OCI-LY1 (cell line): ENCODE measurements at regions not wholly inside any gene's neighbourhood (a gene's known extent, or its start where the extent isn't known, plus 50 kb on each side); places are given as distances from the start of the nearest gene placed in this dataset.
"Not testable (repeated sequence)": the region's sequence is repeated elsewhere in the genome, so short reads cannot be mapped to it uniquely, and the experiment has no call there.

Experiments
- H2AFZ ChIP-seq: fragments of 200-600 bp; sonication (generic), shearing (Covaris generic); 2 replicates; pipeline ENCODE4 v1.6.0; 2014; ENCODE audit warnings: antibody characterized with exemption, mild to moderate bottlenecking, low read length
- H3F3A ChIP-seq: fragments of 200-600 bp; sonication (generic), shearing (Covaris generic); 2 replicates; pipeline ENCODE4 v1.6.0; 2014; ENCODE audit warnings: mild to moderate bottlenecking, antibody characterized with exemption, low read length, moderate library complexity; ENCODE audit not compliant: insufficient read depth
- H3K27ac ChIP-seq: fragments of 200-600 bp; sonication (generic); 2 replicates; pipeline ENCODE4 v1.5.1; 2014; ENCODE audit warnings: low read length, mixed run types, mild to moderate bottlenecking, low read depth; ENCODE audit not compliant: poor library complexity, severe bottlenecking
- H3K27me3 ChIP-seq: fragments of 200-600 bp; sonication (generic); 2 replicates; pipeline ENCODE4 v1.6.0; 2014; ENCODE audit warnings: antibody characterized with exemption, mild to moderate bottlenecking, low read length, moderate library complexity; ENCODE audit not compliant: insufficient read depth
- H3K36me3 ChIP-seq: fragments of 200-600 bp; sonication (generic); 2 replicates; pipeline ENCODE4 v1.6.1; 2014; ENCODE audit warnings: mild to moderate bottlenecking, antibody characterized with exemption, low read length, moderate library complexity, mixed read lengths; ENCODE audit not compliant: insufficient read depth
- H3K4me1 ChIP-seq: fragments of 200-600 bp; sonication (generic); 2 replicates; pipeline ENCODE4 v1.5.1; 2014; ENCODE audit warnings: mild to moderate bottlenecking, low read length, moderate library complexity; ENCODE audit not compliant: insufficient read depth, severe bottlenecking
- H3K4me2 ChIP-seq: fragments of 200-600 bp; sonication (generic), shearing (Covaris generic); 2 replicates; pipeline ENCODE4 v1.6.1; 2014; ENCODE audit warnings: low read length
- H3K4me3 ChIP-seq: fragments of 200-600 bp; sonication (generic); 2 replicates; pipeline ENCODE4 v1.5.1; 2014; ENCODE audit warnings: low read length, low read depth, mild to moderate bottlenecking, mixed read lengths; ENCODE audit not compliant: poor library complexity, severe bottlenecking
- H3K79me2 ChIP-seq: fragments of 200-600 bp; shearing (Covaris generic); 2 replicates; pipeline ENCODE4 v1.6.1; 2016; ENCODE audit warnings: mixed run types, low read length, mixed read lengths; ENCODE audit not compliant: insufficient read depth
- H3K9ac ChIP-seq: fragments of 200-600 bp; sonication (generic), shearing (Covaris generic); 2 replicates; pipeline ENCODE4 v1.6.1; 2014; ENCODE audit warnings: mild to moderate bottlenecking, low read length, mixed read lengths
- H3K9me2 ChIP-seq: fragments of 200-600 bp; sonication (generic), shearing (Covaris generic); 2 replicates; pipeline ENCODE4 v1.6.1; 2014; ENCODE audit warnings: low read depth, mild to moderate bottlenecking, low read length, mixed read lengths
- H3K9me3 ChIP-seq: fragments of 200-600 bp; shearing (Covaris generic); 2 replicates; pipeline ENCODE4 v1.6.1; 2014; ENCODE audit warnings: low read length, mixed read lengths
- H4K20me1 ChIP-seq: fragments of 200-600 bp; sonication (generic), shearing (Covaris generic); 2 replicates; pipeline ENCODE4 v1.6.0; 2016; ENCODE audit warnings: mild to moderate bottlenecking, low read length; ENCODE audit not compliant: insufficient read depth
- CTCF ChIP-seq: fragments of 200-600 bp; sonication (generic), shearing (Covaris generic); IDR thresholded peaks from 2 replicates; pipeline ENCODE4 v1.5.1; 2017; ENCODE audit warnings: mild to moderate bottlenecking, antibody characterized with exemption, low read length, moderate library complexity, mixed read lengths
- EZH2 ChIP-seq: fragments of 200-600 bp; sonication (generic), shearing (Covaris generic); IDR thresholded peaks from 2 replicates; pipeline ENCODE4 v1.8.0; 2017; ENCODE audit warnings: borderline replicate concordance, mixed run types, mild to moderate bottlenecking, antibody characterized with exemption, low read length, moderate library complexity, mixed read lengths

DNA sequence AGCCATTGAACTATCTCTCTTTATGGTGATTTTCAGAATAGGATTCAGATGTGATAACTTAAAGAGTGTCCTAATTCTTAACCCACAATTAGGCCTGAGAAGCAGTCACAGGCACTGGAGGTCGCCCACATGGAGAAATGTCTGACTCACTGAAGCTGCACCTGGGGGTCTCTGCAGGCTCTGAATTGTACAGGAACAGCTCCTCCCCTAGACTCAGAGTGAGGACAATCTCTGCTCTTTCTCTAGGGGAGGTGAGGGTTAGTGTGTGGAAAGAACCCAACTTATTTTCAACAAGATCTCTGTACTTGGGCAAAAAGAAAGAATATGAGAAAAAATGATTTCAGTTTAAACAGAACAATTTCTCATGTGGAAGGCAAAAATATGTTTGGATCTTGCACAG is 1124.6 kb downstream of the TMEM121 start:
- no peak overlapping the region for H3K4me3 ChIP-seq
- no peak overlapping the region for H3K9ac ChIP-seq
- H3K36me3 ChIP-seq = no peaks in the 10 kb centered on the region
- H4K20me1 ChIP-seq = no peaks in the 10 kb centered on the region
- H3F3A ChIP-seq = no peaks in the 10 kb centered on the region
- peaks cover 4% of the 10 kb centered on the region; the same call in 1 of the 2 replicates for H3K9me3 ChIP-seq
- H3K27ac ChIP-seq = no peak overlapping the region
- H3K9me2 ChIP-seq = no peaks in the 10 kb centered on the region
- H3K4me1 ChIP-seq = no peaks in the 10 kb centered on the region
- TF ChIP-seq CTCF (no peak), EZH2 (no peak)
- peaks cover 5% of the 10 kb centered on the region; the same call in 1 of the 2 replicates for H3K27me3 ChIP-seq
- no peak overlapping the region for H2AFZ ChIP-seq
- no peaks in the 10 kb centered on the region for H3K79me2 ChIP-seq
- no peak overlapping the region for H3K4me2 ChIP-seq

DNA sequence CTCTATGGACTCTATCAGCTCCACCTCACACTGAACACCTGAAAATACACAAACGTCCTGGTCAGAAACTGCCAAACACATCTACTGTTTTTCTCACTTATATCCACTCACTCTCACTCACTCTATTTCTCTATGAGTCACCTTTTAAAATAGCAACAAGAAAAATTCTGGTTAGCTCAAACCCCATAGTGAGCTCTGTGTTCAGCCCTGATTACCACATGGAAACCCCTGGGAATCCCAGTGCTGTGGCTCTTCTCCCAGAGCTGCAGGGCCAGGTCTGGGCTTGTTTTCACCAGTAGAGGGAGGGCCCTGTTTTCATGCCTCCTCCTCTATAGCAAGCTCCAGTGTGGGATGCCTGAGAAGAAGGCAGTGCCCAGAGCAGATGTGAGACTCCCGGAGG is 1126.1 kb downstream of the TMEM121 start:
- no peaks in the 10 kb centered on the region for H4K20me1 ChIP-seq
- H3K9ac ChIP-seq = no peak overlapping the region
- no peaks in the 10 kb centered on the region for H3K4me1 ChIP-seq

DNA sequence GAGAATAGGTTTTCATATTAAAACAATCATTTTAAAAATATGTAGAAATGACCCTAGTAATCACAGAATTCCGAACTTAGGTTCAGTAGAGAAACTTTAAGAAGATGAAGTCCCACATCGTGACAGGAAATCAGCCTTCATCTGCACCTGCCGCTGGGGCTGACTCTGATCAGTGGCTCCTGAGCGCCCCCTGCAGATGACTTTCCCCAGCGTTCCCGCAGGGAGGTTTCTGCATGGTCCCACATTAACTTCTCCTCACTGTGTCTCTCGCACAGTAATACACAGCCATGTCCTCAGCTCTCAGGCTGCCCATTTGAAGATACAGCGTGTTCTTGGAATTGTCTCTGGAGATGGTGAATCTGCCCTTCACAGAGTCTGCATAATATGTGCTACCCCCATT is 1131.1 kb downstream of the TMEM121 start:
- Histone ChIP-seq H3K9me2 (no peaks in the 10 kb centered on the region), H3K4me2 (no peak overlapping the region), H4K20me1 (no peaks in the 10 kb centered on the region), H3K4me1 (no peaks in the 10 kb centered on the region), H3K27ac (no peak overlapping the region), H3K9ac (no peak overlapping the region), H3K9me3 (peaks cover 17% of the 10 kb centered on the region; the same call in 1 of the 2 replicates), H3K79me2 (no peaks in the 10 kb centered on the region), H3K27me3 (peaks cover 3% of the 10 kb centered on the region; the same call in 1 of the 2 replicates), H3K4me3 (no peak overlapping the region), H2AFZ (no peak overlapping the region), H3F3A (no peaks in the 10 kb centered on the region), H3K36me3 (no peaks in the 10 kb centered on the region; the same call in 1 of the 2 replicates)
- TF ChIP-seq EZH2 (no peak), CTCF (peak; percentile 56)

More for the DNA sequence above, 1126.1 kb downstream of the TMEM121 start:
- no peak overlapping the region for H3K4me3 ChIP-seq
- H3F3A ChIP-seq = no peaks in the 10 kb centered on the region
- H3K4me2 ChIP-seq = no peak overlapping the region
- no peak for TF ChIP-seq CTCF
- TF ChIP-seq EZH2 = no peak
- peaks cover 8% of the 10 kb centered on the region; the same call in 1 of the 2 replicates for H3K27me3 ChIP-seq
- no peaks in the 10 kb centered on the region for H3K79me2 ChIP-seq
- no peak overlapping the region for H2AFZ ChIP-seq
- peaks cover 13% of the 10 kb centered on the region; the same call in 1 of the 2 replicates for H3K9me3 ChIP-seq
- H3K9me2 ChIP-seq = no peaks in the 10 kb centered on the region
- H3K36me3 ChIP-seq = no peaks in the 10 kb centered on the region; the same call in 1 of the 2 replicates
- H3K27ac ChIP-seq = no peak overlapping the region

DNA sequence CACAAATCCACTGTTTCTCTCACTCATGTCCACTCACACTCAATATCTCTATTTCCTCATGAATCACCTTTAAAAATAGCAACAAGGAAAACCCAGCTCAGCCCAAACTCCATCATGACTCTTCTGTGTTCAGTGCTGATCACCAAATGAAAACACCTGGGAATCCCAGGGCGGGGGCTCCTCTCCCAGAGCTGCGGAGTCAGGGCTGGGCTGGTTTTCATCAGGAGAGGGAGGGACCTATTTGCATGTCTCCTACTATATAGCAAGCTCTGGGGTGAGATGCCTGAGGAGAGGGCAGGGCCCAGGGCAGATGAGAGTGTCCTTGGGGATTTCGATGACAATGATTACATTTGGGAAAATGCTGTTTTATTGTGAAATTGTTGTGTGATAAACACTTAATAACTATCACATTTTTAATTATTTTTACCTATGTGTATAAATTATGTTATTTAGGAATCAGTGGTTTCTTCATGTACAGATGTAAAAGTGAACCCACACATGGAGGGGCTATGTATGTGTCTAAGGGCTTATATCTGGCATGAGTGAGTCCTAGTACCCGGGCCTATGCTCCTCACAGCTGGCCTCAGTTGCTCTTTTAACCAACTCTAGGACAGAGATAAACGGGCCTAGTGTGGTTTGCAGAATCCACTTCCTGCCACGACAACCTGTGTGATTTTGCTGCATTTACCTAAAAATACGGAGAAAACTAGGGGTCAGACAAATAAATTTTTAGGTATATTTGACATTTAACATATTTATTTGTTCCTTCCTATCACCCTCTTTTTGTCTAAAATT is 1131.9 kb downstream of the TMEM121 start:
- not testable (repeated sequence) for H3K27ac ChIP-seq, H3K9me2 ChIP-seq, H3K27me3 ChIP-seq, H3K4me3 ChIP-seq, H4K20me1 ChIP-seq, H2AFZ ChIP-seq, H3K79me2 ChIP-seq, H3K9ac ChIP-seq, H3K4me2 ChIP-seq, H3K4me1 ChIP-seq, H3K36me3 ChIP-seq, H3F3A ChIP-seq
- peaks cover 22% of the 10 kb centered on the region; the same call in 1 of the 2 replicates for H3K9me3 ChIP-seq
